H4 (cell line): ENCODE measurements at regions not wholly inside any gene's neighbourhood (a gene's known extent, or its start where the extent isn't known, plus 50 kb on each side); places are given as distances from the start of the nearest gene placed in this dataset.
"Not testable (repeated sequence)": the region's sequence is repeated elsewhere in the genome, so short reads cannot be mapped to it uniquely, and the experiment has no call there.

ENCODE experiments used
- DNase-seq: peaks from one replicate; pipeline ENCODE4 v3.0.0-alpha.2; 2015; ENCODE audit warnings: low spot score

DNA sequence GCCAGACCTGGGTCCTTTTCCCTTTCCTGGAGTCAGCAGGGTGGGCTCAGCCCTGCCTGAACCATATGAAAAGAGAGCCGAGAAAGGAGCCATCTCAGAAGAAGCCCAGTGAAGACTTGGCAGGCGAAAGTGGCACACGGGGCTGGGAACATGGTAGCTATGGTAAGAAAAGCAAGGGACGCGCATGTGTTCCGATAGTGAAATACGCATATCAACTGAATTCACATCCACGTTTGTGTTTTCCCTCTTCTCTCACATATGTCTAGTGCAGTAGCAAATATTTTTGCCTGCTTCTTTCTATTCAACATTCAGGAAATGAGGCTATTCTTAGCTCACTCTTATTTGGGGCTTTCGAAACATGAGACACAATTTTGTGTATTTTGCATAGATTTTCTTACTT is 54.1 kb upstream of the PEG3 start:
- DNase-seq: no peak

DNA sequence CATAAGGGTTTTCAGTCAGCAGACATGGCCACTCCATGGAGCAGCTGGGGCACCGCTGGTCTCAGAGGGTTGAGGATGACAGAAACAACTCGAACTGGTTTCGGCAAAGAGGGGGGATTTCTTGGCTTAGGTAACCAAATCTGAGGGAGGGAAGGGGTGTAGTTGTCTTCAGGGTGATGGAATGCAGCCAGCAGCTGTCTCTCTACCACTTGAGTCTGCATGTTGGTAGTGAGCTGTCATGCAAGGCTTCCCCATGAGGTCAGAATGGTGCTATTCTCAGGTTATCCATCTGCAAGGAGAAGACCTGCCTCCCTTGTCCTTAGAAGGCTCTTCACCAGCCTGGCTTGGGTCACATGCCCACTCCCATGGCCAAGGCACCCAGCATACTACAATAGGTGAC is 55.6 kb upstream of the PEG3 start:
- DNase-seq: no peak

DNA sequence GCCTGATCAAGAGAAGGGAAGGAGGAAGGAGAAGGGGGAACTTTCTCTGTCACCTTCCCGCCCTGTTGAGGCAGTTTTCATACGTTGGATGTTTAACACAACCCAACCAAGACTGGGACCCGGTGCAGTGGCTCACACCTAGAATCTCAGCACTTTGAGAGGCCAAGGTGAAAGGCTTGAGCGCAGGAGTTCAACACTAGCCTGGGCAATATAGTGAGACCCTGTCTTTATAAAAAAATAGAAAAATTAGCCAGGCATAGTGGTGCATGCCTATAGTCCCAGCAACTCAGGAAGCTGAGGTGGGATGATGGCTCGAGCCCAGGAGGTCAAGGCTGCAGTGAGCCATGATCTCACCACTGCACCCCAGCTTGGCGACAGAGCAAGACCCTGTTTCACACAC is 59.4 kb upstream of the PEG3 start:
- DNase-seq: no peak

DNA sequence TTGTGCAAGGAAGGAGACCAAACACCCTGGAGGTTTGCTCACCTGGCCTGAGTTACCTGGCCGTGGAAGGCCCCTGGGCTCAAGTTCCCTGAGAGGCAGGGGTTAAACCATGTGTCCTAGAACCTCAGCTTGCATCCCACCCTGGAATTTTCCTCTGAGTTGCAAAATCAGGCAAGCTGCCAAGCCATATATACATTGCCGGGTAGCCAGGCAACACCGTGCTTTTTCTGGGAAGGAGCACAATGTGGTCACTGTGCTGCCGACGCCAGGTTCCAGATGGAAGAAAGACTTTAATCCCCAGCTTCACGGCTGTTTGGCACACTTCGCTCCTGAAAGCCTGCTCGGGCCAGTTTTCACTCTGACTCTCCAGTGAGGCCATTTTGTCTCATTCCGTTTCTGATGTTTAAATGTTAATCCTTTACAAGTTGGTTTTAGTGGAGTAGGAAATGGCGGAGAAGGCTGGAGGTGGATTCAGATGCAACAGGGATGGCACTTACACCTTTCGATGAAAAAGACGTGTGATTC is 60.1 kb upstream of the PEG3 start:
- DNase-seq: no peak

DNA sequence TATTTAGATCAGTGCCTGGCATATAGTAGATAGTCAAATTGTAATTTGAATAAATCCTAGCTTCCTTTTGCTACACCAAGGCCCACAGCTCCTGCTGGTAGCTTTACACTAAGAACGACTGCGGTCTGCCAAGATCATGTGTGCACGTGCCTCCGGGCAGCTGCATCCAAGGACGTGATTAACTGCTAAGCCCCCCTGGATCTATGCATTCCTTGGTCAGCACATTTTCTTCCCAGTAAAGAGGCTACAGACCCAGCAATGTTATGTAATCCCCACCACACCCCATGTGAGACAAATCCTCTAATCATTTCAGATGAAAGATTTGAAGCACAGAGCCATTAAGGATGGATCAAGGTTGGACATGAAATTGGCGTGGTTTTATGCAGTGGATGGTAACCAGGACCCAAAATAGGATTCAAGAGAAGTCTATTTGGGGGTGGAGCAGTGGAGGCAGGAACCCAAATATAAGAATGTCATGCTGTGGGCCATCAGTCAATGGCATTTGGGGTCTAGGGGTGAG is 65.2 kb upstream of the PEG3 start:
- no peak for DNase-seq

DNA sequence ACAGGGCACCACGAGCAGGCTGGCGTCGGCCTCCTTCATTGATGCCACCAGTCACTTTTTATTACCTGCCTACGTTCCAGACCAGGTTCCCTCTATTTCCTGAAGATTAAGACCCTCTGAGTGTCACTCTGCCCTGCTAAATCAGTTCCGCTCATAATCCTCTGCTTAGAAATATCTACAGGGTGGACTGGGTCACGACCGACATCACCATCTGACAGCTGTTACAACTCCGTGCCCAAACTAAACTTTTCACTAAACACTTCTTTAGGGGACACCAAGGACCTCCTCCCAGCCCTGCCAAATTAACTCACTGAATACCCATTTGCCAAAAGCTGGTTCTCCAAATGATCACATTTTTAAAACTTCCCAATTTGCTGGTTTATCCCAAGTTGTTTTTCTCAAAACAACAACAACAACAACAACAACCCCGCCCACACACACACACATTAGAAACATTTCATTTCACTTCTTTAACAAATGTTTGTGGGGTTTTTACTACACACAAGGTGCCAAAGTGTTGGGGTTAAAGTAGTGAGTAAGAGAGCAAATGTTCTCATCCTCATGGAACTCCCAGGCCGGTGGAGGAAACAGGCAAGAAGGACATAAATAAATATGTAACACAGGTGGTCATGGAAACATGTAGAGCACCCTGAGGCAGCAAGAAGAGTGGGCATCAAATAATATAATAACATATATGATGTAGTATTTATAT is 72.0 kb upstream of the PEG3 start:
- DNase-seq: no peak

DNA sequence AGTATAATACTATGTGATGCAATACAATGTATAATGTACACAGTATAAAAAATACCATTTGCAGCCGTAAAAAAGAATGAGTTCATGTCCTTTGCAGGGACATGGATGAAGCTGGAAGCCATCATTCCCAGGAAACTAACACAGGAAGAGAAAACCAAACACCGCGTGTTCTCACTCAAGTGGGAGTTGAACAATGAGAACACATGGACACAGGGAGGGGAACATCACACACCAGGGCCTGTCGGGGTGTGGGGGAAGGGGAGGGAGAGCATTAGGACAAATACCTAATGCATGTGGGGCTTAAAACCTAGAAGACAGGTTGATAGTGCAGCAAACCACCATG is 72.6 kb upstream of the PEG3 start:
- not testable (repeated sequence) for DNase-seq

DNA sequence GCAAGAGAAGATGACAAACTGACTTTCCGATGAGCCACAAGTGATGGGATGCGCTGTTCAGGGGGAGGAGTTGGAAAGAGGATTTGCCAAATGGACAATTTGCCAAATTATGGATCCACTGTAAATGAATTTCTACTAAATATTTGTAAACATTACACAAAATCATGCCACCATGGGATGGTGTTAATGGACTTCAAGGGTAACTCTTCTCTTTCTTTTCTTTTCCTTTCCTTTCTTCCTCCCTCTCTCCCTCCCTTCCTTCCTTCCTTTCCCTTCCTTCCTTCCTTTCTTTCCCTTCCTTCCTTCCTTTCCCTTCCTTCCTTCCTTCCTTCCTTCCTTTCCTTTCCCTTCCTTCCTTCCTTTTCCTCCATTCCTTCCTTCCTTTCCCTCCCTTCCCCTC is 76.0 kb upstream of the PEG3 start:
- no peak for DNase-seq

DNA sequence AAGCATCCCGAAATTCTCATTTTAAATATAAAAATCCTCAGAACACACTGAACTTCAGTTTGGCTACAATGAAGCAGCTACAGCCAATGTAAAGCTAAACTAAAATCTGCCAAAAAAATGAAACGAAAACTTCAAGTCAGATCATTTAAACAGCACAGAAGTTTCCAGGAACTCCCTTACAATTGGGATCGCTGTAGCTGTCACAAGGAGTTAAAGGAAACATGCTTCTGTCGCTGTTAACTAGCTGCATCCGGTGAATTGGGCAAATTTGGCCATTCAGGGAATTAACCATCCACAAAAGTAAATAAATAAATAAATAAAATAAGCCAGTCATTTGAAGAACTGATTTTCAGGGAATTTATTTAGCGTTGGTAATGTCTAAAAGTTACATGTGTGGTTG is 77.0 kb upstream of the PEG3 start:
- DNase-seq: no peak

DNA sequence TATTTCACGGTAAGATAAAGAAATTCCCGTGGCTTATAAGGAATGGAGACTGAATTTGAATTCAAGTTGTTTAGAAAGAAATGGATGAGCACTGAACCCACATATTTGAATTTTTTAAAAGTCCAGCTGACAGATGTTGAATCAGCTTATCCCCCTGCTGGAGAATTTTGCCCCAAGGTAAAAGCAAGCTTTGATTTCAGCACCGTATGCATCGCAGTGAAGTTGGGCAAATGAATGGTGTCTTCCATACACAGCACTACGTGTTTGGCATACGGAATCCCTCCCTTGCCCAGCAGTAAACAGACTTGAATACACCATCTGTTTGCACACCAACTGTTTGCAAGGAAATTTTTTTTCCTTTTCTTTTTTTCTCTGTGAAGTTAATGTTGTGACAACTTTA is 77.5 kb upstream of the PEG3 start:
- DNase-seq: no peak

DNA sequence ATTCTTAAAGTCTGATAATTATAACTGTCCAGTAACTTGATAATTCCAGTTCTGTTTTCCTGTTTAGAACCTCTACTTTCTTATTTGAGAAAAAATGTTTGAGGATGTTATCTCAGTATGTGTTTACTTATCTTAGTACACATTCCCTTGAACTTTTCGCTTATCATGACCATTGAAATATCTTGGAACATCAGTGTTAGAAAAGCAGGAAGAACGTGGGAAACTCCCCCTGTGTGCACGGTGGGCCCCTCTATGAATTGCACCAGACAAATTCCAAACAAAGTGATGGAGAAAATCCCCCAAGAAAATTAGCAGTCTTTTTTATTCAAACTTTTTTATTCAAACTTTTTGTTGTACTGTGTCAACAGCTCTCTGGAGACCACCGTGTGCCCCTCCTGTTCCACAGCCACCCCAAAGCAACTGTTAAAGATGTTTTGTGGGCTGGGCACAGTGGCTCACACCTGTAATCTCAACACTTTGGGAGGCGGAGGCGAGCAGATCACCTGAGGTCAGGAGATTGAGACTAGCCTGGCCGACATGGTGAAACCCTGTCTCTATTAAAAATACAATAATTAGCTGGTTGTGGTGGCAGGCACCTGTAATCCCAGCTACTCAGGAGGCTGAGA is 78.3 kb upstream of the PEG3 start:
- no peak for DNase-seq

DNA sequence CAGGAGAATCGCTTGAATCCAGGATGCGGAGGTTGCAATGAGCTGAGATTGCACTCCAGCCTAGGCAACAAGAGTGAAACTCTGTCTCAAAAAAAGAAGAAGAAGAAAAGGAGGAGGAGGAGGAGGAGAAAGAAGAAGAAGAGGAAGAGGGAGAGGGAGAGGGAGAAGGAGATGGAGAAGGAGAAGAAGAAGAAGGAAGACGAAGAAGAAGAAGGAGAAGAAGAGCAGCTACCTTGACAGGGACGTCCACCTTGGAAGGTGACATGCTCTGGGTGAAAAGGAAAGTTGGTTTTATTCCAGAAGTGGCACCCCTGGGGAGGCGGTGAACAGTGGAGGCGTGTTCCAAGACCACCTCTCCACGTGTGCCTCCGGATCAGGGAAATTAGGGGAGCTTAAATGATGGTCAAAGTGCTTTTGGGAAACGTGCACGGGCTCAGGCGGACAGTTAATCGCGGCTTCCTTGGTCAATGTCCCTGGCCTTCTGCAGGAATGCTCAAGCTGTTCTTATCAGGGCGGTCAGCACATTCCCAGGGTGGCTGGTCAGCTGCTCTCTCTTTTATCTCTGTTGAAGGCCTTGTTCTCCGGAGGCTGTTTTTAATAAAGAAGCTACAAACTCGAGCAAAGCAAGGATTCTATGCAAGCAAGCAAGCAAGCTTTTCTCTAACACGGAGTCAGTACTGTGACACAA is 78.9 kb upstream of the PEG3 start:
- no peak for DNase-seq

DNA sequence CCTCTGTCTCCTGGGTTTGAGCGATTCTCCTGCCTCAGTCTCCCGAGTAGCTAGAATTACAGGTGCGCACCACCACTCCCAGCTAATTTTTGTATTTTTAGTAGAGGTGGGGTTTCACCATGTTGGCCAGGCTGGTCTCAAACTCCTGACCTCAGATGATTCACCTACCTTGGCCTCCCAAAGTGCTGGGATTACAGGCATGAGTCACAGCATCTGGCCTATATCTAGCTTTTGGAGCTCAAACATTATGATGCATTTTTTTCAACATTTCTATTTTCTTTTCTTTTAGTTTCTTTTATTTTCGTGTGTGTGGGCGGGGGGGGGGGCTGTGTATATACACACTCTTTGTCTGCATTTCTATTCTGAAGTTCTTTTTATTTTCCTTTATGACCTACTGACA is 85.6 kb upstream of the PEG3 start:
- DNase-seq: not testable (repeated sequence)

DNA sequence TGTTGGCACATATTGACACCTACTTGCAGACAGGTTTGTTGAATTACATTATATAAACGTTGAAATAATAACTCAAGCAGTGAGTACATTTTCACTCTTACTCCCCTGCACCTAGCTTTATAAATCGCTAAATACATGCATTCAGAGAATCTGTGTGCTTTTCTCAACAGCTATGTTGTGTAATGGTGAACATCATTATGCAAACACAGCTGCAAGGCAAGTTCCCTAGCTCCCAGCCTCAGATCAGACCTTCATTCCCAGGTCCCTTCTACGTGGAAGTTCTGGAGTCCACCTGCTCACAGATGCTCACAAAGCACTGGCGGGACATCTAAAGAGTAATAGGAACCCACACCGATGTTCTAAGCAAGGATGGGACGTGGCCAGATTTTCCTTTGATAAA is 86.8 kb upstream of the PEG3 start:
- DNase-seq: no peak

DNA sequence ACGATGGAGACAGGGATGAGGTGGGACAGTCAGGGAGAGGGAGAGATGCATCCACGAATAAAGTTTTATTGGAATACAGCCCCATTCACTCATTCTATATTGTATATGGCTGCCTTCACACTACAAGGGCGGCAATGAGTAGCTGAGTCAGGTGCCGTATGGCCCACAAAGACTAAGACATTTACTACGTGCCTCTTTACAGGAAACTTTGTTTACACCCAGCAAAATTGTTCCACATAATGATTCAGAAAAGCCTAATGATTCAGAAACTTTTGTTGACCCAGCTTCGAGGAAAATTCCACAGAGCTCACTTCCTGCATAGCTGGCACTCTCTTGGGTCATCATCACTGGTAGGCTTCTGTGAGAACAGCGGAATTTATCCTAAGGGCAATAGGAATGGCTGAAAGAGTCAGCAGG is 87.3 kb upstream of the PEG3 start:
- peak; percentile 15 for DNase-seq

DNA sequence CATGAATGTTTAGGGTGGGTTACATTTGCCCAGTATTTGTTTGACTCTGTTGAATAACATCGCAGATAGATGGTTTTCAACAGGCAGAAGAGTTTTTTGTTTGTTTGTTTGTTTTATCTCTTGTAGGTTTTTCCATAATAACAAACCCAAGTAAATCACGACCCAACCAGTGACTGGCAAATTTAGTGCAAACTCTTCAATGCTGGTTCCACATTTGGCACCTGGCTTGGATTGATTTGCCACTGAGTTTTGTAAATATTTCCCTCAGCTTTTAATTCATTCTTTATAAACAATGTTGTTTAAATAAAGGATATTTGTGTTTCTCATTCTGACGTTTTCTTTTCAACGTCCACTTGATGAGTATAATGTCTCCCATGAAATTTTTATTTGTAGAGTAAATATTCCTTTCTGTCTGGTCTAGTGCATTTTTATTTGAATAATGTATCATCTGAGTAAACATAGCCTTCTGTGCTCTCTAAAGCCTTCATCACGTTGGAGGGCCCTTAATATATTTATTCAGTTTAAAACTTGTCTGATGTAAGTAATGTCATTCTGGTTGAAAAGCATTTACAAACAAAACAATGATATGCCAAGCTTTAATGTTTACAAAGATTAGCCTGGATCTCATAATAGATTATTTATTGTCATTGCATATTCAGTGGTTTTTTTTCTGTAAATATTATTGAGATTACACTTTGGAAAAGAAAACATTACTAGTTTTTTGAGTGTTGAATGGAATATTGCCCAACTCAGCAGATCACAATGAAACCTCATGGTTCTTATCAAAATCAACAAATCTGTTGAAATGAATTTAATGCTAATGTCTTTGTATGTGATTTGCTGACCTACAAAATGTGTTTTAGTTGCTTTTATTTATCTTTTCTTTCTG is 90.4 kb upstream of the PEG3 start:
- DNase-seq: no peak

DNA sequence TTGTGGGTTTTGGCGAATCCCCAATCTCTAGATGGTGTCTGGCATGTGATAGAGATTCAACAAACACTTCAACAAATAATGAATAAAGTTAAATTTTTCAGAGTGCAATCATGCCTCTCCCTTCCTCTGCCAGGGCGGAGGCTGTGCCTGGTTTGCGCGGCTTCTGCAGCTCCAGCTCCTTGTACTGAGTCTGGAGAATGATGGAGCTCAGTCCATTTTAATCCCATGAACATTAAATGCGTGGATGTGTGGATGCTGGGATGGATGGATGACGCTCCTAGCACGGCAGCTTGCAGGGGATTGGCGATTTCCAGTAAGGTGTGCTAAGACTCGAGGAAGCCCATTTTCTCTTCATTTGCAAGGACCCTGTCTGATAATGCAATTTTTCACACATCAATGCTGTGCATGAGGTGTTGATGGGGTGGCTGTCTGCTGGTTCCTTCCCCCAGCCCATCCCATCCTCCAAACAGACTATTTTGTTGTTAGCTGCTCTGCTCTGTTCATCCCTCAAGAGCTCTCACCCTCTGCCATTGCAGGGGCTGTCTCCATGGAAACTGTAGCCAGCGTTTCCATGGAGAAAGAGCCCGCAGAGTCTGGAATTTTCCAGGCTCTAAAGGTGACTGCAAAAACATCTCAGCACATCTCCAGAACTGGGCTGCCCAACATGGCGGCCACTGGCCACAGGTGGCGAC is 92.6 kb upstream of the PEG3 start:
- DNase-seq: no peak

DNA sequence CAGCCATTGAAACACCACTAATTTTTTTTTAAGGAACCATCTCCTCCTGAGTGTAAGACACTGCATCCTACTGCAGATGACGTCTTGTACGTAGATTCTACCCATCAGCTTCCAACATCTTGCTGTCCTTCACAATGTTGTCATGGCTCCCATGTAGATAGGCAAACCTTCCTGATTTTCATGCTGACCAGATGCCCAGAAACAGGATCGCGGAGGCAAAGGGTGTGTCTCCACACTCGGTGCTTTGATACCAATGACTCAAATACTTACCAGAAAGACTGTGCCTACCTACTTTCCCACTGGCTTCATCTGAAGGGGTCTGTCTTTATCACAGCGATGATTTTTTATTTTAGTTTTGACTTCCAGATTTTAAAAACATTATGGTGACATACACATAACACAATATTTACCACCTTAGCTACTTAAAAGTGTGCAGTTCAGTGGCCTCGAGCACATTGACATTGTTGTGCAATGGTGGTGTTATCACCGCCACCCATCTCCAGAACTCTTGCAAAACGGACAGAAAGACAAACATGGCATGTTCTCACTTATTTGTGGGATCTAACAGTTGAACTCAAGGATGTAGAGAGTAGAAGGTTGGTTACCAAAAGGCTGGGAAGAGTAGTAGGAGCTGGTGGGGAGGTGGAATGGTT is 94.0 kb upstream of the PEG3 start:
- no peak for DNase-seq

DNA sequence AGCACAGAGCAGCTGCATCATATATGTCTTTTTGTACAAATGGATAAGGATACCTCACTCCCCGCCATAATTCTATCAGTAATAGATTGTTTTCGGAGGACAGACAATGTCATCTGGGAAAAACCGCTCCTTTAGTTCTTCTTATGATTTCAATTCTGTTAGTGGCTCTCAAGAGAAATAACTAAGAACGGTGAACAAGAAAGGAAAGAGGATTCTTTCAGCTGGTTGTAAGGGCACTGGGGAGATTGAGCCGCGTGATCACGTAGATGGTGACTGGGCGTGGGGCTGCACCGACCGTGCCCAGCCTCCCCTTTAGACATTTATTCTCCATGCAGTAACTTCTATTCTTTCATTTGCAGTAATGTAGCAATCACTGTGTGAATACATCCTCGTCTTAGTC is 99.4 kb upstream of the PEG3 start:
- DNase-seq: no peak

DNA sequence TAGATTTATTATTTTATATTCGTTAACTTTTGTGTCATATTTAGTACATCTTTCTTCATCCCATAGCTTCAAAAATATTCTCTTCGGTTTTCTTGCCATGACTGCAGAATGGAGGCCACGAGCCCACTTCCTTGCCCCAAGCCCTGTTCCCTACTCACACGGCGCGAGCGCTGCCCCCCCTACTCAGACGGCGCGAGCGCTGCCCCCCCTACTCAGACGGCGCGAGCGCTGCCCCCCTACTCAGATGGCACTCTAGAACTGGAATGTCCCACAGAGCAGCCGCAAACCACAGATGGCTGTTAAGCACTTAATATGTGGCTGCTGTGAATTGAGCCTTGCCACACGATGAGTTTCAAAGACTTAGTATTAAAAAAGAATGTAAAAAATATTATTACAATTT is 102.2 kb upstream of the PEG3 start:
- peak; percentile 23 for DNase-seq

DNA sequence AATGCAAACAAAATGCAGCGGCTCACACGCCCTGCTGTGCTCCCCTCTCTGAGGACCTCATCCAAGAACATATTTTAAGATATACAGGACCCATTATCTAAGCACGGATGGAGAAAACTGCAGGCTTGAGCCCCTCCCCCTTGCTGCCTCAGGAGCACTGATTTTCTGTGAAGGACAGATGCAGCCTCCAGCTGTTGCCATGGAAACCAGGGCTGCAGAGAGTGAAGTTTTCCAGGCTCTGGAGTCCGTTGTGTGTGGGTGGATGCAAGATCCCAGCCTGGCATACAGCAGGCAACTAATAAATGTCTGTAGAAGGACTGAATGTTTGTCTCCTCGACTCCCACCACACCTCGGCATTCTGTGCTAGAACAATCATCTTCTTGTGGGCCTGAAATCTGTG is 105.6 kb upstream of the PEG3 start:
- DNase-seq: no peak
